ENCODE measurements at regions not wholly inside any gene's neighbourhood (a gene's known extent, or its start where the extent isn't known, plus 50 kb on each side); places are given as distances from the start of the nearest gene placed in this dataset.

DNA sequence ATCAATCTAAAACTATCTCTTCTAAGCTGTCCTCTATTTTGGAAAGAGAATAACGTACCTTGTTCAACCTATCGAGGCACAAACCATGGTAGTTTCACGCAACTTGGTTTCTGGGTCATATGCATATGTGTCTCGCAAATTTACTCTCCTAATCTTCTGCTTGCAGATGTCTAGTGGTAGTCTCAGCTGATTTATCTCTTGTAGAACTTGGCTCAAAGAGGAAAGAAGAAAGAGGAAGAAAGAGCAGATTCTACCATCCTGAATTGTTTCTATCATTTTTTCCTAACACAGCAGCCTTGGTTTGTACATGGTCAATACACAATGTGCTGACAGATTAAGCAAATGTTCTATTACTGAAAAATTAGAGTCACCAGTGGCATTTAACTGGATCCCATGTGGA is 282.3 kb downstream of the SPRY2 start:
- no peaks in the 10 kb centered on the region for H3K27me3 Mint-ChIP-seq
- ATAC-seq (ENCODE audit: low read depth): no peak
- no peak for DNase-seq
- H3K27ac Mint-ChIP-seq: no peak overlapping the region
- H3K4me3 Mint-ChIP-seq: no peak overlapping the region
- no peaks in the 10 kb centered on the region for H3K9me3 Mint-ChIP-seq
- no peaks in the 10 kb centered on the region for H3K36me3 Mint-ChIP-seq
- POLR2A ChIA-PET: no interaction called here
- no peaks in the 10 kb centered on the region for H3K4me1 Mint-ChIP-seq

DNA sequence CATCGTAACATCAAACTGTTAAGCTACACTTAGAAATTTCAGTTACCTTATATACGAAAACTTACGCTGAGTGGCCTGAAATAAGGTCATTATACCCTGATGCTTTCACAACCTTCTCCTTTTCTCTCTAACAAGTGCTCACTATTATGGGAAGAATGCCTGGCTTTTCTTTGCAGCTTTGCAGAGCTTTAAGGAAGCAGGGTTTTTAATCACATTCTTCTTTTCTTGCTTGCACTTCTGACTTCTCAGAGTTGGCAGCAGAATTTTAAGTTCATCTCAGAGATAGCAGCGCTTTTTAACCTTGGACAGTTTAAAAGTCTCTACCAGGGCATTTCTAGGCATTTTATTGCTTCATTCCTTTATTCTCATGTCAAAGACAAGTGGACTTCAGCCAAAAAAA is 285.1 kb downstream of the SPRY2 start:
- H3K27ac Mint-ChIP-seq: no peak overlapping the region
- DNase-seq (no peak), ATAC-seq (ENCODE audit: low read depth) (no peak)
- H3K9me3 Mint-ChIP-seq: no peaks in the 10 kb centered on the region
- no peaks in the 10 kb centered on the region for H3K27me3 Mint-ChIP-seq
- POLR2A ChIA-PET: no interaction called here
- H3K36me3 Mint-ChIP-seq: no peaks in the 10 kb centered on the region
- H3K4me1 Mint-ChIP-seq: no peaks in the 10 kb centered on the region
- no peak overlapping the region for H3K4me3 Mint-ChIP-seq

DNA sequence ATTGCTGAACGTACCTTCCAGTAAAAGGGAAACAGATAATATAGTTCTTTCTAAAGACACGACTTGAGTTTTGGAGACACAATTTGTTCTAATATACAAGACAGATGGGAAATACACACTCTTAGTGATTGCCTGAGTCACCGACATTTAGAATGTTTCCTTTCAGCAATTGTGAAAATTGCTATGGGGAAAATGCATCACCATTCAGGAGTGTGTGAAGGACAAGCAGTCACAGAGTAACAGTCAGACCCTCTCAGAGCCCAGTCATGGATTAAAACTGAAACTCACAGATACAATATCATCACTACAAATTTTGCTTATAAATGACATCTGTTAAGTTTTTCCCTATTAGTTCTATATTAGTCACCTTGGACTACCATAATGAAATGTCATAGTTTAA is 286.1 kb downstream of the SPRY2 start:
- Mint-ChIP-seq H3K4me1 (no peaks in the 10 kb centered on the region), H3K27ac (no peak overlapping the region), H3K9me3 (no peaks in the 10 kb centered on the region), H3K27me3 (no peaks in the 10 kb centered on the region), H3K36me3 (no peaks in the 10 kb centered on the region), H3K4me3 (no peak overlapping the region)
- no peak for ATAC-seq (ENCODE audit: low read depth)
- POLR2A ChIA-PET: no interaction called here
- no peak for DNase-seq

DNA sequence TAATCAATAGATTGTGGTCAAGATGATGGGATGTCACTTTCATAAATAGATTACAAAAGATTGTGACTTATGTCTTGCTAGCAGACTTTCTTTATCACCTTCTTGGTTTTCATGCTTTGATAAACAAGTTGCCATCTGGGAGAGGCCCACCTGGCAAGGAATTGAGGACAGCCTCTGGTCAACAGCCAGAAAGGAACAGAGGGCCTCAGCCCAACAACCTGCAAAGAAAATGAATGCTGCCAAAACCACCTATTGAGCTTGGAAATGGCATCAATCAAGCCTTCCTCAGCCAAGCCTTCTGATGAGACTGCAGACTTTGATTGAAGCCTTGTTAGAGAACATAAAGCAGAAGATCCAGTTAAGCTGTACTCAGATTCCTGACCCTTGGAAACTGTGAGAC is 288.6 kb downstream of the SPRY2 start:
- peaks cover 8% of the 10 kb centered on the region for H3K4me1 Mint-ChIP-seq

DNA sequence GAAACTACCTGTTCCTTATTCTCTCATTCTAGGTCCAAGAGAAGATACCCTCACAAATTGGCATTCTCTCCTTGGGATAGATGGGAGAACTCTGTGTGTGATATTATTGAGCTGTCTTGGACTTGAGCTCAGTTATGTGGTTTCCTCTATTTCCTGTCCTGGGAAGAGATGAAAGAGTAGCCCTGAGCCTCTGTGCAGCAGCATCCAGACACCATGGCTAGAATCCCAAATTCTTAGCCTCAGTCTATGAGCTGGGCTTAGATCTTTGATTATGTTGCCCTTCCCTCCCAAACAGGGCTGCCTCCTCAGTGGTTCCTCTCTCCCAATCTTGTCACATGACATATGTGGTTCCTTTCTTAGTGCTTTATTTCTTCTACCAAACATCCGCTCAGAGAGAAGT is 290.7 kb downstream of the SPRY2 start:
- no peak overlapping the region for H3K27ac Mint-ChIP-seq
- no peaks in the 10 kb centered on the region for H3K9me3 Mint-ChIP-seq
- no peak overlapping the region for H3K4me3 Mint-ChIP-seq
- peaks cover 8% of the 10 kb centered on the region for H3K4me1 Mint-ChIP-seq
- ATAC-seq (ENCODE audit: low read depth): no peak
- POLR2A ChIA-PET: no interaction called here
- no peak for DNase-seq
- H3K27me3 Mint-ChIP-seq: peaks cover 9% of the 10 kb centered on the region
- H3K36me3 Mint-ChIP-seq: no peaks in the 10 kb centered on the region

More for the DNA sequence above, 288.6 kb downstream of the SPRY2 start:
- Mint-ChIP-seq H3K36me3 (no peaks in the 10 kb centered on the region), H3K9me3 (no peaks in the 10 kb centered on the region), H3K27me3 (peaks cover 8% of the 10 kb centered on the region), H3K4me3 (no peak overlapping the region), H3K27ac (no peak overlapping the region)
- ATAC-seq (ENCODE audit: low read depth) (no peak), DNase-seq (no peak)
- POLR2A ChIA-PET: no interaction called here

DNA sequence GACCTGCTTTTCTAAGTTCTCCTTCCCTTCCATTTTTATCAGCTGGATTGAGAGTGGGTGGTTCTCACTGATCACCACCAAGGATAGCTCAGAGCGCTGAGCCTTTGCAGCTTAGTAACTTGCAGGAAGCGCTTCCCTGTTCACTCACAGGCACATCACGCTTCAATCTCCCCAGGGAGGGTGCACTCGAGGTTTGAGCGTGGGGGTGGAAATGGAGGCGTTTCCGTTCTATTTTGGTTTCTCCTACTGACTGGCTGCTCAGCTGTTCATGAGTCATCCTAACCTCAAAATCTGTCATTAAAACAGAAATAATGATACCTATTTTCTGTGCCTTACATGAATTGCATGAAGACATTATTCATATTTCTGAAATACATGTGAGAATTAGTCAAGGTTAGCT is 292.1 kb downstream of the SPRY2 start:
- H3K27me3 Mint-ChIP-seq: peaks cover 9% of the 10 kb centered on the region
- no peaks in the 10 kb centered on the region for H3K36me3 Mint-ChIP-seq
- no peaks in the 10 kb centered on the region for H3K9me3 Mint-ChIP-seq
- POLR2A ChIA-PET: no interaction called here
- ATAC-seq (ENCODE audit: low read depth) (peak; percentile 98), DNase-seq (peak; percentile 39)
- H3K4me1 Mint-ChIP-seq: peaks cover 8% of the 10 kb centered on the region
- no peak overlapping the region for H3K4me3 Mint-ChIP-seq
- H3K27ac Mint-ChIP-seq: no peak overlapping the region

DNA sequence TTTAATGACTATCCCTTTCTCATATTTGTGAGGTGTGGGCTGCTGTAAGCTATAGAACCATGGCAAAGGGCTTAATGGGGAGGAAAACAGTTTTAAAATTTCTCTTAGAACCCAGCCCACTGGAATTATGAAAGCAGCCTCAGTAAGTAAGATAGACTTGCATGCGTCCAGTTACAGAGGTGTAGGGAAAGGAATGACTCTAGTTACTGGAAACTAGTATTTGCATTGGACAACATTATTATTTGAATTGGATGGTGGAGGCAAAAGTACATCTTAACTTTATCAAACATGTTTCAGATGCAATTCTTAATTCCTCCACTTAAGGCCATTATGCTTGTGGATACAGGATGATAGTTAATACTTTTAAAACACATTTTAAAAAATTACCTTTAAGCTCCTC is 292.9 kb downstream of the SPRY2 start:
- Mint-ChIP-seq H3K4me1 (peaks cover 8% of the 10 kb centered on the region), H3K36me3 (no peaks in the 10 kb centered on the region), H3K27ac (no peak overlapping the region), H3K27me3 (peaks cover 9% of the 10 kb centered on the region), H3K4me3 (no peak overlapping the region), H3K9me3 (no peaks in the 10 kb centered on the region)
- ATAC-seq (ENCODE audit: low read depth): no peak
- DNase-seq: no peak
- POLR2A ChIA-PET: no interaction called here

DNA sequence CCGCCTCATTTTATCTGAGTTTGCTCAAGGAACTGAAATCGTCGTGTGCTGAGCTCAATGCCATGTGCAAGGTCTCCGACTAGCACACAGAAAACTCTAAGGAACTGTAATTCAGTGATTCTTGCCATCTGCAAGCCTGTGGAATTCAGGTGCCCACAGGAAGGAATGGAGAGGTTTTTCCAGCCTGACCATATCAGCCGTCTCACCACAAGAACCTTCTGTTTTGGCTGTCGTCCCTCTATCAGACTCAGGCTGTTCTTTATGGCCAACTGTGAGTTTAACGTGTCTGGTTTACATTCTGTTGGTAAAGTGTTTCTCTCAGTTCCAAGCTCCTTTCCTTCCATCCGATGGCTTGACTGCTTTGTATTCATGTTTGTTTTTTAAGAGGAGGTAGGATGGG is 293.5 kb downstream of the SPRY2 start:
- H3K4me1 Mint-ChIP-seq: peaks cover 8% of the 10 kb centered on the region
- H3K27ac Mint-ChIP-seq: no peak overlapping the region
- POLR2A ChIA-PET: no interaction called here
- H3K9me3 Mint-ChIP-seq: no peaks in the 10 kb centered on the region
- ATAC-seq (ENCODE audit: low read depth) (no peak), DNase-seq (no peak)
- H3K27me3 Mint-ChIP-seq: peaks cover 9% of the 10 kb centered on the region
- no peaks in the 10 kb centered on the region for H3K36me3 Mint-ChIP-seq
- no peak overlapping the region for H3K4me3 Mint-ChIP-seq

DNA sequence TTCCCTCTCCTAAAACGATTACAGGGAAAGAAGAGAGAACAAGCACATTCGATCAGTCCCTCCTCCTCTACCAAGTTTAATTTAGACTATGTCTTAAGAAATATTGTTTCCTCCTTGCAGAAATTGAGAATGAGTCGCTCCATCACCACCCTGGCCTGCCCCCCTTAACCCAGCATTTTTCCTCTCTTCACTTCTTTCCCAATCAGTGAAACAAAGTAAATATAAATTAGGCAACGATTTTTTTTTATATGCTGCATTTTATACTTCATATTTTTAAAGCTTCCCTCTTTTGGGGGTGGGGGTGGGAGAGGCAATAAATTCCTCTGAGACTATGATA is 300.0 kb downstream of the SPRY2 start:
- Mint-ChIP-seq H3K27me3 (peaks cover 3% of the 10 kb centered on the region), H3K9me3 (no peaks in the 10 kb centered on the region), H3K27ac (no peak overlapping the region), H3K4me3 (no peak overlapping the region), H3K4me1 (no peaks in the 10 kb centered on the region), H3K36me3 (no peaks in the 10 kb centered on the region)
- DNase-seq (no peak), ATAC-seq (ENCODE audit: low read depth) (no peak)
- POLR2A ChIA-PET: no interaction called here

DNA sequence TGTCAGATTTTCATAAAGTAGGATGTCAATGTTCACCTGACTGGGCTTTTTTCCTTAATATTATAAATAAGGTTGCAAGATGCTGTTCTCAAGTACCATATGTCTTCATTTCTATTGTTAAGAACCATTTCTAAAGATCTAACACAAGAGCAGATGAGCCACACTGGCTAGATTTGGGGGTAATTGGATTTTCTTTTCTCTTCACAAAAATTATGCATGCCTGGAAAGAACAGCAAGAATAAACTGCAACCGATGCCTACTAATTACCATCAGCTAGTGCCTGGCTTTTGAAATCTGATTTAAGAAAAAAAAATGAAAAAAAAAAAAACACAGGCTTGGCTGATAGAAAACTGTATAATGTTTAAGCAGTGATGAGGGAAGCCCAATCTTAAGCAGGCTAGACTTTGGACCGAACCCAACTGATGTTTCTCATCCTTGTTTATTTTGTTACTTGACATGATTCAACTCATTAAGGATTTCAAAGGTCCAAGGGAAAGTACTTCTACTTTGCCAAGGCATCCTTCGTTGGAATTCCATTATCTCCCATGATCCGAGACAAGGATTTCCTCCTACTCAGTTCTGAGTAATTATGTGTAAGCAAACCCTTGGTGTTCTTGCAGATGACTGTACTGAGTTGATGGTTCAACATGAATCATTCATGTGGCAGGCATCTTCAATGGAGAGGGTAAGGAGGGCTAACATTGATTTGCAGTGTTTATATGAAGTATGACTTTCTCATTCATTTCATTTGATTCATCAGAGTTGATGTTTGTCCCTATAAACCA is 300.5 kb downstream of the SPRY2 start:
- ATAC-seq (ENCODE audit: low read depth) (no peak), DNase-seq (no peak)
- Mint-ChIP-seq H3K27ac (no peak overlapping the region), H3K27me3 (peaks cover 3% of the 10 kb centered on the region), H3K4me1 (no peaks in the 10 kb centered on the region), H3K4me3 (no peak overlapping the region), H3K36me3 (no peaks in the 10 kb centered on the region), H3K9me3 (no peaks in the 10 kb centered on the region)
- POLR2A ChIA-PET: no interaction called here

DNA sequence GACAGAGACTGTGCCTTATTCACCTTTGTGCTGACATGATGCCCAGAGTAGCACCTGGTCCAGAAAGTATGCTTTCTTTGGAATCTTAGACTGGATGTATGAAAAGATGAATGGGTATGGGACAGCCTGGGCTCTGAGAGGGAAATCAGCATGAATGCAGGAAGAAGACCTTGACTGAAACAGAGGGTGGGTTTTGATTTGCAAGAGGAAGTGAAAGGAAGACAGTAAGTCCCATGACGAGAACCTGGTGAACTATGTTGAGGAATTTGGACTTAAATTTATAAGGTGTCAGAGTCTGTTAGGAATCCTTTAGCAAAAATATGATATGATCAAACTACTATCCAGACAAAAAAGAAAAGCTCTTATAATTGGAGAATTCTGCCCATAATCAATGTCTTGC is 301.9 kb downstream of the SPRY2 start:
- no peak for ATAC-seq (ENCODE audit: low read depth)
- no peaks in the 10 kb centered on the region for H3K4me1 Mint-ChIP-seq
- no peak for DNase-seq
- no peak overlapping the region for H3K4me3 Mint-ChIP-seq
- peaks cover 3% of the 10 kb centered on the region for H3K27me3 Mint-ChIP-seq
- no peak overlapping the region for H3K27ac Mint-ChIP-seq
- H3K36me3 Mint-ChIP-seq: no peaks in the 10 kb centered on the region
- H3K9me3 Mint-ChIP-seq: no peaks in the 10 kb centered on the region
- POLR2A ChIA-PET: no interaction called here

DNA sequence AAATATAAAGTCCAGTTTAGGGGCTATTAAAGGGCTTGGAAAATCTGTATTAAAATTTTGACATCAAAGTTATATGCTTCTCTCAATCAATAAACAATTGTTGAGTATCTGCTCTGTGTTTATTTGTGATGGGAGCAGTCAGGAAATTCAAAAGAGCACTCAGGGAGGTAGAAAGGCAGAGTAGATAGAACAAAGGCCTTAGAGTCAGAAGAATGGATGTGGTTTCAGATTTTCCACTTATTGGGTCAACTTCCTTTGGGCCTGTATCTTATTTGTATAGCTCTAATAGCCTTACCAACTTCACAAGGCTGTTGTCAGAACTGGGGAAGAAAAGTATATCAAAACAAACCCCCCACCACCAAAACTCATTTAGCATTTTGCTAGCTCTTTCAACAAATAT is 302.6 kb downstream of the SPRY2 start:
- H3K9me3 Mint-ChIP-seq: no peaks in the 10 kb centered on the region
- no peaks in the 10 kb centered on the region for H3K4me1 Mint-ChIP-seq
- POLR2A ChIA-PET: no interaction called here
- H3K4me3 Mint-ChIP-seq: no peak overlapping the region
- no peak for ATAC-seq (ENCODE audit: low read depth)
- H3K27ac Mint-ChIP-seq: no peak overlapping the region
- DNase-seq: no peak
- peaks cover 3% of the 10 kb centered on the region for H3K27me3 Mint-ChIP-seq
- H3K36me3 Mint-ChIP-seq: no peaks in the 10 kb centered on the region

DNA sequence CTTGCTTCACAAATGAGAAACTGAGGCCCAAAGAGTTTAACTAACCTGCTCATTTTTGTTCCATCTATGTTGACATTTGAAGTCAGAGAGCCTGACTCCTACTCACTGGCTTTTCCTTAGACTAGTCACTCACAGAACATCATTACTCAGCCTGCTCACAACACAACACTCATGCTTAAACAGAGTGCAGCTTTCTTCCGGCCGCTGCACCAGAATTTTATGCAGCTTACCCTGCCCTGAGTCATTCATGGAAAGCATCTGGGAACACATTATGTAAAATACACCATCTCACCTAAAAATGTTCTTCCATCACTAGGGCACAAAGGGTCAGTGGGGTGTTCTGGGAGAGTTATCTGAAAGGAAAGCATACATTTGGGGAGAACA is 303.4 kb downstream of the SPRY2 start:
- no peak for DNase-seq

DNA sequence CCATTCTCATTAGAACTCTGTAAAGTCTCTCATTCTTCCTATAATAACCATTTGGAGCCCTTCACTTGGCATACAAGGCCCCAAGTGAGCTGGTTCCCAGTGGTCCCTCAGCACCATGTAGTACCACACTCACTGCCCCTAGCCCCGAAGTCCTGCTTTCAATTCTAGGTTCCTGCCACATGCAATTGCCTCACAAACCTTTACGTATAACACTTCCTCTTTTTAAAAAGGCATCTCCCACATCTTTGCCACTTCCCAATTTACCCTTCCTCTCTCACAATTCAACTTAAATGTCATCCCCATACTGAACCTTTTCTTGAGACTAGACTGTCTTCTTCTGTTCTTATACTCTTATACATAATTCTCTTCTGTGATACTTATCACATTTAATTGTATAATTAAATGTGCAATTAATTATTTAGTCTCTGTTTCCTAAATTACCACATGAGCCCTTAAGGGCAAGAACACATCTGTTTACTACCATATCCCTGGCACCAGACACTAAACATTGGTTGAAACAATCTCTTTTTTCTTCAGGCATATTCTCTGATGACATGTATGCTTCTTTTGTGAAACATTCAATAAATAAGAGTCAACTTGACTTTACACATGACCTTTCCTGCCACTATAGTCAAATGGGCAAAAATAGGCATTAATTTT is 304.0 kb downstream of the SPRY2 start:
- no peak for ATAC-seq (ENCODE audit: low read depth)
- no peaks in the 10 kb centered on the region for H3K9me3 Mint-ChIP-seq
- H3K4me1 Mint-ChIP-seq: no peaks in the 10 kb centered on the region
- no peak overlapping the region for H3K4me3 Mint-ChIP-seq
- no peak overlapping the region for H3K27ac Mint-ChIP-seq
- peaks cover 3% of the 10 kb centered on the region for H3K27me3 Mint-ChIP-seq
- no peaks in the 10 kb centered on the region for H3K36me3 Mint-ChIP-seq
- DNase-seq: no peak
- POLR2A ChIA-PET: no interaction called here

More for the DNA sequence above, 303.4 kb downstream of the SPRY2 start:
- Mint-ChIP-seq H3K27ac (no peak overlapping the region), H3K9me3 (no peaks in the 10 kb centered on the region), H3K4me3 (no peak overlapping the region), H3K4me1 (no peaks in the 10 kb centered on the region), H3K27me3 (peaks cover 3% of the 10 kb centered on the region), H3K36me3 (no peaks in the 10 kb centered on the region)
- POLR2A ChIA-PET: no interaction called here
- no peak for ATAC-seq (ENCODE audit: low read depth)

Data from activated naive CD8-positive, alpha-beta T cell treated with anti-CD3 and anti-CD28 coated beads, Interleukin-2, amount 10 ng/mL, durations not matched to agents 7 days and 5 days (primary cell).